22Rv1 (cell line): ENCODE measurements at regions not wholly inside any gene's neighbourhood (a gene's known extent, or its start where the extent isn't known, plus 50 kb on each side); places are given as distances from the start of the nearest gene placed in this dataset.

ENCODE experiments used
- H3K27ac ChIP-seq: fragments of 450-650 bp; 2 replicates; pipeline ENCODE4 v1.5.1; 2017
- CTCF ChIP-seq: fragments of 450-650 bp; IDR thresholded peaks from 2 replicates; pipeline ENCODE4 v1.5.1; 2017; ENCODE audit warnings: mild to moderate bottlenecking
- ZFX ChIP-seq: fragments of 450-650 bp; IDR thresholded peaks from 2 replicates; pipeline ENCODE4 v1.6.1; 2017; ENCODE audit warnings: antibody characterized with exemption, borderline replicate concordance

DNA sequence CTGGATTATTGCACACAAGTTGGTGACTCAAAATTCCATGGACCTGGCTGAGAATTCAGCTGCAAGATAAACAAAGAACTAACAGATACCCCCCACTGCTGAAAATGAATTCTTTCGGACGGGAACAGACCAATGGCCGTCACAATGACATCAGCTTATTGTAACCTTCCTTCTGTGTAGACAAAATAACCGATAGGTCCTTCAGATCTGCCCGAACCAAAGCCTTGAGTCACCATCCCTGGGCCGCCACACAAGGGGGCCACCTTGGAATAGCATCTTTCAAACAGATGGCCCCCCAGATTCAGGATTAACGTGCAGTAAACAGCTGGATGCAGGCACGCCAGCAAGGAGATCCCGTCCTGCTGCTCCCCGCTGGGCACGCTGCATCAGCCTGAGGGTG lies 214.0 kb upstream of the EXOC2 start:
- no peak overlapping the region for H3K27ac ChIP-seq
- TF ChIP-seq CTCF = no peak

- no peak overlapping the region for H3K27ac ChIP-seq
- TF ChIP-seq CTCF = no peak
- TF ChIP-seq ZFX = no peak
Measured at GRCh38 chr6:905556-905955, 212.6 kb upstream of the EXOC2 start.

DNA sequence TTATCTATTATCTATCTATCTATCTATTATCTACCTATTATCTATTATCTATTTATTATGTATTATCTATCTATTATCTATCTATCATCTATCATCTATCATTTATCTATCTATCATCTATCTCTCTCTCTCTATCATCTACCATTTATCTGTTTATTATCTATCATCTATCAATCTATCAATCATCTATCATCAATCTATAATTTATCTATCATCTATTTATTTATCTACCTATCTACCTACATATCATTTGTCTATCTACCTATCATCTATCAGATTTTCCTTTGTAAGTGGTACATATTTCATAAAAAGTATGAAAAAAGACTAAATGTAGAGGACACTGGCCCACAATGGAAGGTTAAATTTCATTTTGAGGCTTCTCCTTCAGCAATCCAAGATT lies 212.1 kb upstream of the EXOC2 start:
- no peak for TF ChIP-seq CTCF
- TF ChIP-seq ZFX = no peak

DNA sequence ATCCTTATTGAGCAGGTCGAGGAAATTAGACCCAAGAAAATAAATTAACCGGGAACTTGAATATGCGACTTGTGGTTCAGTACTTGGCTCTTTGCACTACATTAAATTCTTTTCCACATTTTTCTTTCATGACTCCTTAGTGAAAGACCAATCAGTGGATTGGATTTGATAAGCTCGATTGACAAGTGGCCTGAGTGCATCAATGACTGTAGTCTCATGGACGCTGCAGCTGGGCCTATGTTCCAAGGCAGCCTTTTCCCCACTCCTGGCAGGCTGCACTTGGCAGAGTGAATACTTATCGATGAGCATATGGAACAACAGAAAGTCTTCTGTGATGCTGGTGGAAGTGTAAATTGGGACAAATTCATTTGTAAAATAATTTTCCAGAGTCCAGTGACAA lies 210.8 kb upstream of the EXOC2 start:
- TF ChIP-seq ZFX = no peak
- no peak for TF ChIP-seq CTCF
- H3K27ac ChIP-seq = no peak overlapping the region

More for the DNA sequence above, 212.1 kb upstream of the EXOC2 start:
- H3K27ac ChIP-seq = no peak overlapping the region

- TF ChIP-seq CTCF (no peak), ZFX (no peak)
- H3K27ac ChIP-seq = no peak overlapping the region
Measured at GRCh38 chr6:901696-902460, 208.9 kb upstream of the EXOC2 start.

- no peak overlapping the region for H3K27ac ChIP-seq
- TF ChIP-seq ZFX (no peak), CTCF (no peak)
Measured at GRCh38 chr6:900716-901605, 208.0 kb upstream of the EXOC2 start.
